ENCODE measurements at regions not wholly inside any gene's neighbourhood (a gene's known extent, or its start where the extent isn't known, plus 50 kb on each side); places are given as distances from the start of the nearest gene placed in this dataset.

DNA sequence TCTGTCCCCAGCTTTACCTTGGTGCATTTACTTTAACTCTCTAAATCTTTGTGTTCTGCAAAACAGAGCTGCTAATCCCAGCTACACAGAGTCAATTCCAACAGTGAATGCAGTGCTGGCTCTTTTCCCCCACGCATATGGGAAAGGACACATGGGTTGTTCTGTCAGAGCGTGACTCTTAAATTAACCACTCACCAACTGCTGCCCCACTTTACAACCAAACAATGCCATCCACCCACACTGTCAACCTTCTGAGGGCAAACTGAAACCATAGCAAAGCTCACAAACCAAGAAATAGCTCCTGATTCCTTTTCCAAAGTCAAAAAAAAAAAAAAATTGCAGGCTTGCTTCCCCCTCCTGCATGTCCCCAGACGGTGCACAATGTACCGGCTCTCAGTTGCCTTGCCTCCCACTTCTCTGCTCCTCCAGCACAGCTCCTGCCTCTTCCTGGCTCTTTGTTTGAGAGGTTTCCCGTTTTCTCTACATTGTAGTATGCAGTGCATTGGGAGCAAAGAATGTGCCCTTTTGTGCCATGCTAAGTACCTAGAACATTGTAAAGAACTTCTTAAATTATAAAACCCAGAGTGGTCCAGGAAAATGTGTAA is 151.5 kb upstream of the DAPK1 start:
- POLR2A ChIA-PET: no interaction called here
- H3K27ac Mint-ChIP-seq: no peak overlapping the region
- CTCF ChIA-PET: interaction anchor here (1.2 kb wide), 1 partner anchor 9 kb away, joined by 6 read pairs; no protein-coding TSS in a partner anchor

DNA sequence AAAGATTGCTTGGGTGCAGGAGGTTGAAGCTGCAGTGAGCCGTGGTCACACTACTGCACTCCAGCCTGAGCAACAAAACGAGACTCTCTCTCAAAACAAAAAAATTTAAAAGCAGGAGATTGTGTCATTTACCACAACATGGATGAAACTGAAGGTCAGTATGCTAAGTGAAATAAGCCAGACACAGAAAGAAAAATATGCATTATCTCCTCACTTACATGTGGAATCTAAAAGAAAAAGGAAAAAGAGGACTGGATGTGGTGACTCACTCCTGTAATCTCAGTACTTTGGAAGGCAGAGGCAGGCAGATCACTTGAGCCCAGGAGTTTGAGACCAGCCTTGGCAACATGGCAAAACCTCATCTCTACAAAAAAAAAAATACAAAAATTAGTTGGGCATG is 146.8 kb upstream of the DAPK1 start:
- ChIA-PET POLR2A (no interaction called here), CTCF (interaction anchor here (1.6 kb wide), 1 partner anchor 10 kb away, joined by 4 read pairs; no protein-coding TSS in a partner anchor)
- DNase-seq (no peak), ATAC-seq (no peak)
- H3K9me3 Mint-ChIP-seq (ENCODE audit: low read depth): peaks cover 5% of the 10 kb centered on the region
- H3K4me1 Mint-ChIP-seq: no peaks in the 10 kb centered on the region
- intact Hi-C loops (cut with DNase I, micrococcal nuclease): no loop called here
- no peak overlapping the region for H3K4me3 Mint-ChIP-seq
- no peak overlapping the region for H3K27ac Mint-ChIP-seq
- peaks cover 29% of the 10 kb centered on the region for H3K27me3 Mint-ChIP-seq
- H3K36me3 Mint-ChIP-seq (ENCODE audit: low read depth): no peaks in the 10 kb centered on the region

More for the DNA sequence above, 151.5 kb upstream of the DAPK1 start:
- no peak overlapping the region for H3K4me3 Mint-ChIP-seq
- DNase-seq (no peak), ATAC-seq (no peak)
- H3K27me3 Mint-ChIP-seq: peaks cover 32% of the 10 kb centered on the region
- no peaks in the 10 kb centered on the region for H3K36me3 Mint-ChIP-seq (ENCODE audit: low read depth)
- no peaks in the 10 kb centered on the region for H3K4me1 Mint-ChIP-seq
- peaks cover 5% of the 10 kb centered on the region for H3K9me3 Mint-ChIP-seq (ENCODE audit: low read depth)
- intact Hi-C loops (cut with DNase I, micrococcal nuclease): no loop called here

DNA sequence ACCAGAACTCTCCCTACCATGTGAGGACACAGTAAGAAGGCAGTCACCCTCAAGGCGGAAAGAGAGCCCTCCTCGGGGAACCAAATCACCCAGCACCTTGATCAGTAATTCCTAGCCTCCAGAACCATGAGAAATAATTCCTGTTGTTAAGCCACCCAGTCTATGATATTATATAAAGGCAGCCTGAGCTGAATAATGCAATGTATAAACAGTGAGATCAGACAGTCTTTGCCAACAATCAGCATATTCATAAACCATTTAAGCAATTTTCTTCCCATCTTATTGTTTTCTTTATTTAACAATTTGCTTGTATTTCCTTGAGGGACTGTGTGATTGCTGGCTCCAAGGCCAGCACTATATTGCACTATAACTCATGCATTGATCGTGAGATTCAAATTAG is 144.4 kb upstream of the DAPK1 start:
- ATAC-seq (no peak), DNase-seq (no peak)
- H3K4me1 Mint-ChIP-seq: no peaks in the 10 kb centered on the region
- peaks cover 20% of the 10 kb centered on the region for H3K27me3 Mint-ChIP-seq
- peaks cover 5% of the 10 kb centered on the region for H3K9me3 Mint-ChIP-seq (ENCODE audit: low read depth)
- intact Hi-C loops (cut with DNase I, micrococcal nuclease): no loop called here
- POLR2A ChIA-PET: no interaction called here
- H3K27ac Mint-ChIP-seq: no peak overlapping the region
- CTCF ChIA-PET: no interaction called here
- no peak overlapping the region for H3K4me3 Mint-ChIP-seq
- no peaks in the 10 kb centered on the region for H3K36me3 Mint-ChIP-seq (ENCODE audit: low read depth)

DNA sequence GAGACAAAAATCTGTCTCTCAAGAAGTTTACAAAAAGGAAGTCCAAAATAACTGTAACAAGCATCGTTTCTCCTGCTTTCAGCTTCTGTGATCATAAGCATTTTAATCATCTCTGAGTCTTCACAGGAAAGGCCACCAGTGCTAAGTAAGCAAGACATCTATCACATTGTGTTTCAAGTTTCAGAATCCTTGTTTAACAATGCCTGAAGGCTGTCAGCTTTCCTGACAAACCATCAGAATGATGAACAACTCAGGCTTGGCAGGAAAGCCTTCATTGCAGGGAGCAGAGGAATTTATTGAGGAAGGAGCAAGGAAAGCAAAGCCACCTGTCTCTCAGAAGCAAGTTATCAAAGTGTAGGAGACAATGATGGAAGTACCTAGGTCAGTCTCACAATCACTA is 143.5 kb upstream of the DAPK1 start:
- ChIA-PET CTCF (no interaction called here), POLR2A (no interaction called here)
- H3K27me3 Mint-ChIP-seq: peaks cover 18% of the 10 kb centered on the region
- H3K9me3 Mint-ChIP-seq (ENCODE audit: low read depth): peaks cover 2% of the 10 kb centered on the region
- no peaks in the 10 kb centered on the region for H3K4me1 Mint-ChIP-seq
- H3K27ac Mint-ChIP-seq: no peak overlapping the region
- intact Hi-C loops (cut with DNase I, micrococcal nuclease): no loop called here
- H3K36me3 Mint-ChIP-seq (ENCODE audit: low read depth): no peaks in the 10 kb centered on the region
- DNase-seq (no peak), ATAC-seq (no peak)
- H3K4me3 Mint-ChIP-seq: no peak overlapping the region

DNA sequence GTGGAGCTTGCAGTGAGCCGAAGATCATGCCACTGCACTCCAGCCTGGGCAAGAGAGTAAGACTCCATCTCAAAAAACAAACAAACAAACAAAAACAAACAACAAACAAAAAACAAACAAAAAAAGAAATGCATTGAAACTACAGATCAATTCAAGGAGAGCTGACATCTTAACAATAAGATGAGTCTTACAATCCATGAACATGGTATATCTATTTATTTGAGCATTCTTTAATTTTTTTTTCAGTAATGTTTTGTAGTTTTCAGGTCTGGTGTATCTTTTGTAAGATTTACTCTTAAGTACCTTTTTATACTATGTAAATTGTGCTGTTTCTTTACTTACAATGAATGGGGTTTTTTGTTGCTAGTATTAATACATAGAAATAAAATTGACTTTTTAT is 140.1 kb upstream of the DAPK1 start:
- DNase-seq: no peak
- Mint-ChIP-seq H3K9me3 (ENCODE audit: low read depth) (no peaks in the 10 kb centered on the region), H3K27me3 (peaks cover 29% of the 10 kb centered on the region), H3K4me1 (no peaks in the 10 kb centered on the region), H3K4me3 (no peak overlapping the region), H3K36me3 (ENCODE audit: low read depth) (no peaks in the 10 kb centered on the region), H3K27ac (no peak overlapping the region)
- intact Hi-C loops (cut with DNase I, micrococcal nuclease): no loop called here
- no peak for ATAC-seq
- ChIA-PET POLR2A (no interaction called here), CTCF (interaction anchor here (1.0 to 1.3 kb wide), 2 partner anchors 10 to 56 kb away, joined by 3 to 4 read pairs; no protein-coding TSS in a partner anchor)

DNA sequence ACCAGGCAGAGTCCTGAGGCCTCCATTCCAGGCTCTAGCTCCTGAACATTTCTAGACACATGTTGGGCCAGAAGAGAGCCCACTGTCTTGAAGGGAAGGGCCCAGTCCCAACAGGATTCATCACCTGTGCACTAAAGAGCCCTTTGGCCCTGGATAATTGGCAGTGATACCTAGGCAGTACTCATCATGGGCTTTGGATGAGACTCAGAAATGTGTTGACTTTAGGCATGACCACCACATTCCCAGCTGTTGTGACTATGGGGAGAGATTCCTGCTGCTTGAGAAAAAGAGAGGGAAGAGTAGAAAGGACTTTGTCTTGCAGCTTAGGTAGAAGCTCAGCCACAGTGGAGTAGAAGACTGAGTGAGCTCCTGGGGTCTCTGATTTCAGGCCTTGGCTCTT is 138.4 kb upstream of the DAPK1 start:
- Mint-ChIP-seq H3K36me3 (ENCODE audit: low read depth) (no peaks in the 10 kb centered on the region), H3K27ac (no peak overlapping the region), H3K27me3 (peaks cover 31% of the 10 kb centered on the region), H3K9me3 (ENCODE audit: low read depth) (no peaks in the 10 kb centered on the region), H3K4me1 (no peaks in the 10 kb centered on the region), H3K4me3 (no peak overlapping the region)
- intact Hi-C loops (cut with DNase I, micrococcal nuclease): no loop called here
- DNase-seq: no peak
- ChIA-PET CTCF (no interaction called here), POLR2A (interaction anchor here (0.6 kb wide), 1 partner anchor 920 kb away, joined by 6 read pairs; no protein-coding TSS in a partner anchor)
- ATAC-seq: no peak

DNA sequence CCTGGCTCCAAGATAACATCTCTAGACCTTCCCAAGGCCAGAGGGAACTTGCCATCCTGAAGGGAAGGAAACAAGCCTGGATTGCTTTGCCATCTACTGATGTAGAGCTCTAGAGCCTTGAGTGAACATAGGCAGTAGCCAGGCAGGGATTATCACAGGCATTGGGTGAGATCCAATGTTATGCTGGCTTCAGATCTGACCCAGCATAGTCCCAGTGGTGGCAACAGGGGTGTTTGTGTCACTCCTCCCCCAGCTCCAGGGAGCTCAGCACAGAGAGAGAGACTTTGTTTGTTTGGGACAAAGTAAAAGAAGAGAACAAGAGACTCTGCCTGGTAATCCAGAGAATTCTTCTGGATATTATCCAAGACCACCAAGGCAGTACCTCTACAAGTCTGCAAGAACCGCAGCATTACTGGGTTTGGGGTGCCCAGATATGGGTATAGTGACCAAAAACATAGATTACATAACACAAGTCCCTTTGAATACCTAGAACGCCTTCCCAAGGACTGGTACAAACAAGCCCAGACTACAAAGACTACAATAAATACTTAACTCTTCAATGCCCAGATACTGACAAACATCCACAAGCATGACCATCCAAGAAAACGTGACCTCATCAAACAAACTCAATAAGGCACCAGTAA is 137.6 kb upstream of the DAPK1 start:
- H3K4me3 Mint-ChIP-seq: no peak overlapping the region
- H3K36me3 Mint-ChIP-seq (ENCODE audit: low read depth): no peaks in the 10 kb centered on the region
- DNase-seq: no peak
- ChIA-PET POLR2A (interaction anchor here (0.6 kb wide), 1 partner anchor 921 kb away, joined by 6 read pairs; no protein-coding TSS in a partner anchor), CTCF (no interaction called here)
- no peak overlapping the region for H3K27ac Mint-ChIP-seq
- H3K27me3 Mint-ChIP-seq: peaks cover 38% of the 10 kb centered on the region
- no peaks in the 10 kb centered on the region for H3K4me1 Mint-ChIP-seq
- intact Hi-C loops (cut with DNase I, micrococcal nuclease): no loop called here
- no peak for ATAC-seq
- no peaks in the 10 kb centered on the region for H3K9me3 Mint-ChIP-seq (ENCODE audit: low read depth)

DNA sequence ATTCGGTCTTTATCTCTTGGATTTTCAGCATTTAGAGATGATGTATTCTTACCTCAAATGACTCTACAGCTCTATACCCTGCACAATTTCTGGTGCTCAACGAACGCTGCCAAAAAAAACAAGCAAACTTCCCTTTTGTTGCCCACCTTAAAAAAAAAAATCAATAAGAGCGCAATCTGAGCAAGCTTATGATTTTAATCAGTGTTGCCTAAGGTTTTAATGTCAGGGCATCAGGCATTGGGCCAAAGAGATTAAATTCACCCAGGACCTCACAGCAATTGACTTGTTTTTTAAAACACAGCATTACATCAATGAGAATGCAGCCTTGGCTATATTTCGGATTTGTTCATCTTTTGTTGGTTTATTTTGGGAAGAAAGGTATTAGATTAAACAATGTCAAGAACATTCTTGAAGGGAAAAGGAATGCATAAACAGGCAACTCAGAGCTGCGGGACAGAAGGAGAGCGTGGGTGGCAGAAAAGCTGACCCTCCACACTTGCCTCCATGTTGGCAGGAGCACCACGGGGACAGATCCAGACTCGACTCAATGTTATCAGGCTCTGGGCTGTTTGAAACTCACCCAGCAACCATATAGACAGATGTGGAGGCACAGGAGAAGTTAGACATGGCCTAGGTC is 127.5 kb upstream of the DAPK1 start:
- no peak overlapping the region for H3K4me3 Mint-ChIP-seq
- DNase-seq (no peak), ATAC-seq (no peak)
- H3K9me3 Mint-ChIP-seq (ENCODE audit: low read depth): no peaks in the 10 kb centered on the region
- H3K27ac Mint-ChIP-seq: no peak overlapping the region
- H3K36me3 Mint-ChIP-seq (ENCODE audit: low read depth): no peaks in the 10 kb centered on the region
- peaks cover 37% of the 10 kb centered on the region for H3K27me3 Mint-ChIP-seq
- intact Hi-C loops (cut with DNase I, micrococcal nuclease): loop anchor here in 1 of 2 experiments (5.0 to 10.0 kb wide), 2 partner anchors 1107 to 1615 kb away; no protein-coding TSS in a partner anchor
- ChIA-PET CTCF (interaction anchor here (0.6 kb wide), 1 partner anchor 75 kb away, joined by 3 read pairs; no protein-coding TSS in a partner anchor), POLR2A (no interaction called here)
- H3K4me1 Mint-ChIP-seq: peaks cover 15% of the 10 kb centered on the region

DNA sequence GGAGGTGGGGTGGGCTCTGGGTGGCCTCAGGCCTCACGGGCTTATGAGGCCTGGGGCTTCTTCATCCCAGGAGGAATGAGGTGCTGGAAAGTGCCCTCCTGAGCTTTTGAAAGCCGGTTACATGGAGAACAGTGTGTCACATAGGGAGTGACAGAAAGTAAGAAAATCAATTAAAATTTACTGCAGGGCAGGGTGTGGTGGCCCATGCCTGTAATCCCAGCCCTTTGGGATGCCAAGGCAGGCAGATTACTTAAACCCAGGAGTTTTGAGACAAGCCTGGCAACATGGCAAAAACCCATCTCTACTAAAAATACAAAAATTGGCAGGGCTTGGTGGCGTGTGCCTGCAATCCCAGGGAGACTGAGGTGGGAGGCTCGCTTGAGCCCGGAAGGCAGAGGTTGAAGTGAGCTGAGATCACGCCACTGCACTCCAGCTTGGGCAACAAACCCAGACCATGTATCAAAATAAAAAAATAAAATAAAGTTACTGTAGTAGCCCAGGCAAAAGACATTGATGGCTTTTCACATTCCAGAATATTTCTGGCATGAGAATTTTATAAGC is 125.8 kb upstream of the DAPK1 start:
- Mint-ChIP-seq H3K27ac (no peak overlapping the region), H3K27me3 (peaks cover 44% of the 10 kb centered on the region), H3K36me3 (ENCODE audit: low read depth) (no peaks in the 10 kb centered on the region), H3K4me3 (no peak overlapping the region), H3K4me1 (peaks cover 15% of the 10 kb centered on the region), H3K9me3 (ENCODE audit: low read depth) (no peaks in the 10 kb centered on the region)
- no peak for DNase-seq
- no peak for ATAC-seq
- POLR2A ChIA-PET: no interaction called here
- CTCF ChIA-PET: interaction anchor here (0.6 to 1.1 kb wide), 2 partner anchors 27 to 295 kb away, joined by 3 read pairs; no protein-coding TSS in a partner anchor
- intact Hi-C loops (cut with DNase I, micrococcal nuclease): loop anchor here in 1 of 2 experiments (5.0 to 10.0 kb wide), 2 partner anchors 1105 to 1613 kb away; no protein-coding TSS in a partner anchor

DNA sequence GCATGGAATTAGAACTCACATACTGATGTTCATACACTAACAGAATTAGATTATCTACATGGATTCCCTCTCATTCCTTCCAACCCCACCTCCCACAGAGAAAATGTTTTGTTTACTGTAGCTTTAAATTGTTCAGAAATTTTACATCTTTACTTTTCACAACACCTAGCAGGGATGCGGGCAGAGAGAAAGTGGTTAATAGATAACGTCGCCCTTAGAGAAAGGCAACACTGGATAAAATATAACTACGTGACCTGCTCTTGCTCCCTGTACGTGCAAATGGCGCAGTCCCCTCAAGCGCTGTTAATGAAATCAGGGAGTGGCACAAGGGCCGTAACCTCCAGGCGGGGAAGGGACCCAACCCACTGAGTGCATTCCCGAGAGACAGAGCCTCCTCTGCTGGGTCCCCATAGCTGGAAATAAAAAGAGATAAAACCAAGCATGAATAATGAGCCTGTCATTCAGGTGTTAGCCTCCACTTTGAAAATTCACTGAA is 125.3 kb upstream of the DAPK1 start:
- intact Hi-C loops (cut with DNase I, micrococcal nuclease): loop anchor here in 1 of 2 experiments (5.0 to 10.0 kb wide), 2 partner anchors 1105 to 1612 kb away; no protein-coding TSS in a partner anchor
- DNase-seq (no peak), ATAC-seq (no peak)
- Mint-ChIP-seq H3K9me3 (ENCODE audit: low read depth) (no peaks in the 10 kb centered on the region), H3K36me3 (ENCODE audit: low read depth) (no peaks in the 10 kb centered on the region), H3K4me3 (no peak overlapping the region), H3K27ac (no peak overlapping the region), H3K27me3 (peaks cover 44% of the 10 kb centered on the region), H3K4me1 (peaks cover 15% of the 10 kb centered on the region)
- CTCF ChIA-PET: interaction anchor here (1.1 kb wide), 1 partner anchor 294 kb away, joined by 3 read pairs; no protein-coding TSS in a partner anchor
- POLR2A ChIA-PET: no interaction called here

Measured in activated CD4-positive, alpha-beta T cell treated with anti-CD3 and anti-CD28 coated beads for 36 hours (primary cell).